Spleen (tissue), 7 donors: ENCODE measurements at regions not wholly inside any gene's neighbourhood (a gene's known extent, or its start where the extent isn't known, plus 50 kb on each side); places are given as distances from the start of the nearest gene placed in this dataset.

Experiments used
- CTCF ChIP-seq, 11 experiments: fragments of 200-600 bp in 7 of 11; fragments of 450-650 bp in 4 of 11; sonication (generic) in 4 of 11; IDR thresholded peaks in 8 of 11; conservative IDR thresholded peaks in 3 of 11; 1 replicate in 7 of 11; 2 replicates in 4 of 11; pipeline versions ENCODE4 v1.4.0 to v1.8.0; 2016 to 2021; ENCODE audit warnings: antibody characterized with exemption in 11 of 11, inconsistent platforms in 4 of 11, mild to moderate bottlenecking in 1 of 11
- POLR2A ChIP-seq, 3 donors: fragments of 450-650 bp; IDR thresholded peaks; one replicate each; pipeline ENCODE4 v1.5.1; 2017; ENCODE audit warnings: antibody characterized with exemption in 3 of 3, mild to moderate bottlenecking in 1 of 3
- POLR2AphosphoS5 ChIP-seq, 3 donors: sonication (generic); formaldehyde crosslinking; IDR thresholded peaks; one replicate each; pipeline ENCODE4 v1.5.1; 2017; ENCODE audit warnings: antibody characterized with exemption in 3 of 3
- donor health status: DM: no; HTN: no; CAD: no; lungs with moderate emphysema.
- donor health status: DM: no; HTN: no; CAD: no.
- donor health status: DM: no; HTN: no; CAD: no.

DNA sequence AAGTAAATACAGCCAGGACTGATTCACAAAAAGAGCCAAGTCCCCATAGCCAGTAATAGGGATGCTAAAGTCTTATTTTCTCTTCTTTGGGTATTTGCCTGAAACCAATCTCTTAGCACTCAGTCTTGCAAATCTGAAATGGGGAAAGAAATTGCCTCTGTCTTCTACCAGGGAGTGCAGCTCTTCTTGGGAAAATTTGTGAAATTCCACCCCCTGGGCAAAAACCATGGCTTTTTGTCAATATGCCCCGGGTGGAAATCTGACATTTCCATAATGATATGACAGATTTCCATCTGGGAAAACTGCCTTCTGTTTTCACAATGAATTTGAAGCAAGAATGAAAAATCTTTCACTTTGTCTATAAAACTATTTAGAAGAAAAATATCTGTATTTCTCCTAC is 628.1 kb downstream of the BCL11A start:
- TF ChIP-seq CTCF (IDR thresholded peaks at IDR 0.05 in 8 of 11, conservative IDR thresholded peaks at IDR 0.05 in 3 of 11) (no peak), POLR2AphosphoS5 (IDR thresholded peaks at IDR 0.05) (no peak), POLR2A (IDR thresholded peaks at IDR 0.05) (no peak)
